A549 (cell line): ENCODE measurements at regions not wholly inside any gene's neighbourhood (a gene's known extent, or its start where the extent isn't known, plus 50 kb on each side); places are given as distances from the start of the nearest gene placed in this dataset.

Source experiments
- CHD4 ChIP-seq: fragments of 200-600 bp; sonication (generic); IDR thresholded peaks from 2 replicates; pipeline ENCODE4 v1.6.1; 2016; ENCODE audit warnings: antibody characterized with exemption, mild to moderate bottlenecking, borderline replicate concordance
- ELK1 ChIP-seq: fragments of 150-350 bp; IDR thresholded peaks from 2 replicates; pipeline ENCODE4 v1.6.1; 2014; ENCODE audit warnings: low read depth, mild to moderate bottlenecking, low read length
- ESRRA ChIP-seq: fragments of 150-350 bp; IDR thresholded peaks from 2 replicates; pipeline ENCODE4 v1.6.1; 2014; ENCODE audit warnings: mild to moderate bottlenecking, low read length, borderline replicate concordance
- MAZ ChIP-seq: fragments of 150-350 bp; IDR thresholded peaks from 2 replicates; pipeline ENCODE4 v1.6.1; 2014; ENCODE audit warnings: antibody characterized with exemption, low read depth, low read length, borderline replicate concordance
- POLR2A ChIP-seq: IDR thresholded peaks from 2 replicates; pipeline ENCODE4 v1.6.1; 2012; ENCODE audit warnings: mild to moderate bottlenecking, low read length
- RCOR1 ChIP-seq: fragments of 150-350 bp; IDR thresholded peaks from 2 replicates; pipeline ENCODE4 v1.6.1; 2014; ENCODE audit warnings: antibody characterized with exemption, low read length, low read depth
- RFX5 ChIP-seq: fragments of 450-650 bp; IDR thresholded peaks from 2 replicates; pipeline ENCODE4 v1.7.1; 2014; ENCODE audit warnings: antibody characterized with exemption, mild to moderate bottlenecking, moderate library complexity
- SMC3 ChIP-seq: fragments of >200 bp; sonication (Bioruptor Twin); formaldehyde crosslinking; IDR thresholded peaks from 3 replicates; pipeline ENCODE4 v1.6.1; 2018; ENCODE audit warnings: inconsistent platforms
- ZFP36 ChIP-seq: fragments of 450-650 bp; IDR thresholded peaks from 2 replicates; pipeline ENCODE4 v1.6.1; 2014; ENCODE audit warnings: borderline replicate concordance; ENCODE audit not compliant: partially characterized antibody
- TF ChIP-seq, protein P1 (sequence below): fragments of >200 bp; sonication (Bioruptor Twin); formaldehyde crosslinking; IDR thresholded peaks from 3 replicates; pipeline ENCODE4 v1.5.1; 2016
- TF ChIP-seq, protein P2 (sequence below): fragments of 450-650 bp; IDR thresholded peaks from 2 replicates; pipeline ENCODE4 v1.6.1; 2014; ENCODE audit warnings: antibody characterized with exemption
- TF ChIP-seq, protein P3 (sequence below): IDR thresholded peaks from 2 replicates; pipeline ENCODE4 v1.6.1; 2012

DNA sequence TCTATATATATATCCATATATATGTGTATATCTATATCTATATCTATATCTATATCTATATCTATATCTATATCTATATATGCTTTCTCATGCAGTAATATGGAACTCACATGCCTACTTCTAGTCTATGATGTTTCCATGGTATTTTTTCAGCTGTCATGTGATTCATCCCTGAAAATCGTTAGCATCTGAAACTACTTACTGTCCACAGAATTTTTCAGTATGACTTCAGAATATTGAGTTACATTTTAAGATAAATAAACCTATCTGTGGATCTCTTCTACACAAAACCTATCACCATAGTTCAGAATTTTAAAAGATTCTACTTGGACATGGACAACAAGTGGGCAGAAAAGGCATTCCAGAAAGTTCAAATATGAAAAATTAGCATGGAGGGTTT, 855.1 kb upstream of the INTU start:
- TF ChIP-seq POLR2A, result no peak
- no peak for TF ChIP-seq ELK1
- TF ChIP-seq ESRRA, result no peak
- TF ChIP-seq, protein P1, sequence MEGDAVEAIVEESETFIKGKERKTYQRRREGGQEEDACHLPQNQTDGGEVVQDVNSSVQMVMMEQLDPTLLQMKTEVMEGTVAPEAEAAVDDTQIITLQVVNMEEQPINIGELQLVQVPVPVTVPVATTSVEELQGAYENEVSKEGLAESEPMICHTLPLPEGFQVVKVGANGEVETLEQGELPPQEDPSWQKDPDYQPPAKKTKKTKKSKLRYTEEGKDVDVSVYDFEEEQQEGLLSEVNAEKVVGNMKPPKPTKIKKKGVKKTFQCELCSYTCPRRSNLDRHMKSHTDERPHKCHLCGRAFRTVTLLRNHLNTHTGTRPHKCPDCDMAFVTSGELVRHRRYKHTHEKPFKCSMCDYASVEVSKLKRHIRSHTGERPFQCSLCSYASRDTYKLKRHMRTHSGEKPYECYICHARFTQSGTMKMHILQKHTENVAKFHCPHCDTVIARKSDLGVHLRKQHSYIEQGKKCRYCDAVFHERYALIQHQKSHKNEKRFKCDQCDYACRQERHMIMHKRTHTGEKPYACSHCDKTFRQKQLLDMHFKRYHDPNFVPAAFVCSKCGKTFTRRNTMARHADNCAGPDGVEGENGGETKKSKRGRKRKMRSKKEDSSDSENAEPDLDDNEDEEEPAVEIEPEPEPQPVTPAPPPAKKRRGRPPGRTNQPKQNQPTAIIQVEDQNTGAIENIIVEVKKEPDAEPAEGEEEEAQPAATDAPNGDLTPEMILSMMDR, result no peak
- TF ChIP-seq, protein P2, sequence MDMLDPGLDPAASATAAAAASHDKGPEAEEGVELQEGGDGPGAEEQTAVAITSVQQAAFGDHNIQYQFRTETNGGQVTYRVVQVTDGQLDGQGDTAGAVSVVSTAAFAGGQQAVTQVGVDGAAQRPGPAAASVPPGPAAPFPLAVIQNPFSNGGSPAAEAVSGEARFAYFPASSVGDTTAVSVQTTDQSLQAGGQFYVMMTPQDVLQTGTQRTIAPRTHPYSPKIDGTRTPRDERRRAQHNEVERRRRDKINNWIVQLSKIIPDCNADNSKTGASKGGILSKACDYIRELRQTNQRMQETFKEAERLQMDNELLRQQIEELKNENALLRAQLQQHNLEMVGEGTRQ, result no peak
- TF ChIP-seq CHD4, result no peak
- no peak for TF ChIP-seq MAZ
- no peak for TF ChIP-seq RFX5
- TF ChIP-seq, protein P3, sequence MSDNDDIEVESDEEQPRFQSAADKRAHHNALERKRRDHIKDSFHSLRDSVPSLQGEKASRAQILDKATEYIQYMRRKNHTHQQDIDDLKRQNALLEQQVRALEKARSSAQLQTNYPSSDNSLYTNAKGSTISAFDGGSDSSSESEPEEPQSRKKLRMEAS, result no peak
- TF ChIP-seq RCOR1, result no peak
- no peak for TF ChIP-seq SMC3
- TF ChIP-seq ZFP36, result no peak
